PFSK-1 (cell line): ENCODE measurements at regions not wholly inside any gene's neighbourhood (a gene's known extent, or its start where the extent isn't known, plus 50 kb on each side); places are given as distances from the start of the nearest gene placed in this dataset.

ENCODE experiments used
- POLR2AphosphoS5 ChIP-seq: IDR thresholded peaks from 2 replicates; pipeline ENCODE4 v1.6.1; 2012; ENCODE audit warnings: low read depth, mild to moderate bottlenecking, control low read depth, low read length, moderate library complexity
- SIN3A ChIP-seq: IDR thresholded peaks from 2 replicates; pipeline ENCODE4 v1.6.1; 2012; ENCODE audit warnings: mild to moderate bottlenecking, low read length, moderate library complexity, borderline replicate concordance; ENCODE audit not compliant: insufficient read depth
- TAF1 ChIP-seq: IDR thresholded peaks from 2 replicates; pipeline ENCODE4 v1.6.1; 2012; ENCODE audit warnings: low read length, control low read depth, borderline replicate concordance; ENCODE audit not compliant: insufficient read depth

DNA sequence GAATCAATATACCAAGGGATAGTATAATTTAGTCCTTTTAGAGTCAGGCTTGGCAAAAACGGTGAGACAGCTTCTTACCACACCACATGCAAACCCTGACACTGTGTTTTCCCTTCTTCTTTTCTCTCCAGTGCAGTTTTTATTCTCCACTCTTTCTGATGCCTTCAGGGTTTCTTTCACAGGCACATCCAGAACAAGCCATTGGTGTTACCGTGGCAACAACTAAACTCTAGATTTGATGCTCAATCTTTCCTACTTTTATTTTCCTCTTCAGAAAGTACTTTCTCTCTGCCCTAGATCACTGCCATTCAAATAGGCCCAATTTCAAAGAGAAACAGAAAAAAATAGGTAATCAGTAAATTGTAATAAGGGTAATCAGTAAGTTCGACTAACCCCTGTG, 469.8 kb upstream of the POT1 start:
- TF ChIP-seq TAF1 (no peak), SIN3A (no peak), POLR2AphosphoS5 (no peak)
